ENCODE measurements at regions not wholly inside any gene's neighbourhood (a gene's known extent, or its start where the extent isn't known, plus 50 kb on each side); places are given as distances from the start of the nearest gene placed in this dataset.

GRCh38 chr1:98210563-98210962 is 289.7 kb upstream of the DPYD start:
- Histone ChIP-seq H3K9ac (ENCODE audit: low read length) (no peak overlapping the region), H3K4me1 (ENCODE audit: control insufficient read depth, insufficient read depth, low read length) (peaks cover 26% of the 10 kb centered on the region), H3K4me3 (ENCODE audit: low read depth, low read length) (no peak overlapping the region), H3K36me3 (ENCODE audit: control insufficient read depth, insufficient read depth, low read length) (no peaks in the 10 kb centered on the region), H3K27ac (ENCODE audit: low read depth, low read length) (no peak overlapping the region; the same call in 1 of the 2 replicates), H3K9me3 (ENCODE audit: control insufficient read depth, insufficient read depth, low read depth, low read length) (no peaks in the 10 kb centered on the region; the same call in 1 of the 2 replicates), H3K27me3 (ENCODE audit: control insufficient read depth, insufficient read depth, low read length) (peaks cover 18% of the 10 kb centered on the region)

DNA sequence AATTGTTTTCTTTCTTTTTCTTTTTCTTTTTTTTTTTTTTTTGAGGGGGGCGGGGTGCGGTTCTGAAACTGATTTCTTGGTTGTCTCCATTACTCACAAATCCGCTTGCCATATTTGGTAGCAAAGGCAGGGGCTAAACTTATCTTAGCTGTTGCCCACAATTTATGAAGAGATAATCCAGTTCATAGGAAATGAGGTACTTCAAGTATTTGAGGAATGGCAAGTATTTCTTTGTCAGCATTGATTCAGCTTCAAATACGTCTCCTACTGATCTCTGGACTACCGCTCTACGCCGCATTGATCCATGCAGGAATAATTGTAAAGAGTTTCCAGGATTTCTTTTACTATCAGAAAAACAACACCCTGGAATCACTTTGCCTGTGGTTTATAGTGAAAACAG is 289.2 kb upstream of the DPYD start:
- Histone ChIP-seq H3K27ac (ENCODE audit: low read depth, low read length) (no peak overlapping the region; the same call in 1 of the 2 replicates), H3K4me3 (ENCODE audit: low read depth, low read length) (no peak overlapping the region), H3K36me3 (ENCODE audit: control insufficient read depth, insufficient read depth, low read length) (no peaks in the 10 kb centered on the region), H3K9me3 (ENCODE audit: control insufficient read depth, insufficient read depth, low read depth, low read length) (no peaks in the 10 kb centered on the region; the same call in 1 of the 2 replicates), H3K4me1 (ENCODE audit: control insufficient read depth, insufficient read depth, low read length) (peaks cover 29% of the 10 kb centered on the region), H3K27me3 (ENCODE audit: control insufficient read depth, insufficient read depth, low read length) (peaks cover 18% of the 10 kb centered on the region), H3K9ac (ENCODE audit: low read length) (no peak overlapping the region)

DNA sequence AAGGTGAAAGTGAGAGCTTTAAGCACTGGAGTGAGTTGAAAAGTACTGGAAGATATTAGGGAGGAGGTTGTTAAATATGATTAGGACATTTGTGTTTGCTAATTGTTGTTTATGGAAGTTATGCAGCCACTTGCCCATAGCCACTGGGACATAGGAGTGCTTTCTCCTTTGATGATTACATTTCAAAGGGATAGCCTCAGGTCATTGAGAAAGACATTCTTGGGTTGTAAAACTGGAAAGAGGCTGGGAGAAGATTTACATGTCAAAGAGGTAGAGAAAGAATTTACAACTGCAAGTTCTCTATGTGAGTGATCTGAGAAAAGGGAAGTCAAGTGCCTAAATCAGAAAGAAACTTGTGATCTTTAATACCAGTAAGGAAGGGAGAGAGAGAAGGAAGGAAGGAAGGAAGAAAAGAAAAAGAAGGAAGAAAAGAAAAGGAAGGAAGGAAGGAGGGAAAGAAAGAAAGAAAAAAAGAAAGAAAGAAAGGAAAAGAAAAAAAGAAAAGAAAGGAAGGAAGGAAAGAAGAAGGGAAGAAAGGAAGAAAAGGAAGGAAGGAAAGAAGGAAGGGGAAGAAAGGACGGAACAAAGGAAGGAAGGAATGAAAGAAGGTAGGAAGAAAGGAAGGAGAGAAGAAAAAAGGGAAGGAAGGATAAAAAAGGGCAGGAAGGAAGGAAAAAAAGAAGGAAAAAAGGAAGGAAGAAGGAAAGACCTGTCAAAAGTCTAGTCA is 284.6 kb upstream of the DPYD start:
- Histone ChIP-seq H3K4me3 (ENCODE audit: low read depth, low read length) (peak overlapping the region; percentile 32; the same call in 1 of the 2 replicates), H3K27me3 (ENCODE audit: control insufficient read depth, insufficient read depth, low read length) (peaks cover 57% of the 10 kb centered on the region), H3K4me1 (ENCODE audit: control insufficient read depth, insufficient read depth, low read length) (peaks cover 36% of the 10 kb centered on the region), H3K9me3 (ENCODE audit: control insufficient read depth, insufficient read depth, low read depth, low read length) (no peaks in the 10 kb centered on the region), H3K27ac (ENCODE audit: low read depth, low read length) (peak overlapping the region; percentile 36; the same call in 1 of the 2 replicates), H3K9ac (ENCODE audit: low read length) (peak overlapping the region; percentile 29), H3K36me3 (ENCODE audit: control insufficient read depth, insufficient read depth, low read length) (no peaks in the 10 kb centered on the region)

DNA sequence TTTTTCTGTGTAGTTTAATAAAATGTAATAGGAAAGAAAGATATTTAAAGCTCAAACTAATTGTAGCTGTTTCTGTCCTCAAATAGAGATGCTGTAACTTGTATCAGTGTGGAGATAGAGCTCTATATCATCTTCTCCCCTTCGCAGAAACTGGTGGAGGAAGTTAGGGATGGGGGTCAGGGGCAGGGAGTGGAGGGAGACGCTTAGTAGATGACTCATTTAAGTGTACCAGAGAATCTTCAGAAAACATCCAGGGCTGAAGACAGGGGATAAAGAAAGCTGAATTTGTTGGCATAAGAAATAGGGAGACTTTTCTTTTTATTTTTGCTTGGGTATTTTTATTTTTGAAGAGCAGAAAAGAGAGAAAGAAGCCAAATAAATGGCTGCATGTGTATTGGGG is 282.6 kb upstream of the DPYD start:
- Histone ChIP-seq H3K27ac (ENCODE audit: low read depth, low read length) (no peak overlapping the region; the same call in 1 of the 2 replicates), H3K4me1 (ENCODE audit: control insufficient read depth, insufficient read depth, low read length) (peaks cover 28% of the 10 kb centered on the region), H3K4me3 (ENCODE audit: low read depth, low read length) (no peak overlapping the region), H3K9ac (ENCODE audit: low read length) (no peak overlapping the region), H3K27me3 (ENCODE audit: control insufficient read depth, insufficient read depth, low read length) (peaks cover 57% of the 10 kb centered on the region), H3K9me3 (ENCODE audit: control insufficient read depth, insufficient read depth, low read depth, low read length) (no peaks in the 10 kb centered on the region), H3K36me3 (ENCODE audit: control insufficient read depth, insufficient read depth, low read length) (no peaks in the 10 kb centered on the region)

DNA sequence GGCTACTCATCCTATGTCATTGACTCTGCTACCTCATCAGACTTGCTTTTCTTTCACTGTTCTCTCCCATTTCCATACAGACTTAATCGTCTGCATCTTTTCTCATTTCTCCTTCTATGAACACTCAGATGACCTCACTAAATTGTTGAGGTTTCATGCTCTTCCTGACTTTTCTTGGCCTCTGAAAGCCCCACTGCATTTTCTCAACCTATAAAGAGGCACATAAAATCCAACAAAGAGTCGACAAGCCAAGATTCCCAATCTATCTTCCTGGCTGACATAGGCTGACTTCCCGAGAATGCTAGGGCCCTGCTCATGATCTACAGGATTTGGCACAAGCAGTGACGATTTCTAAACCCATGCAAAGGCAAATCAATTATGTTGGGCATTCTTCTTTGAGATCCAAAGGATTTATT is 280.8 kb upstream of the DPYD start:
- H3K4me3 ChIP-seq (ENCODE audit: low read depth, low read length), result no peak overlapping the region
- no peak overlapping the region for H3K9ac ChIP-seq (ENCODE audit: low read length)
- H3K36me3 ChIP-seq (ENCODE audit: control insufficient read depth, insufficient read depth, low read length), result no peaks in the 10 kb centered on the region
- H3K27ac ChIP-seq (ENCODE audit: low read depth, low read length), result no peak overlapping the region
- peaks cover 49% of the 10 kb centered on the region for H3K27me3 ChIP-seq (ENCODE audit: control insufficient read depth, insufficient read depth, low read length)
- H3K4me1 ChIP-seq (ENCODE audit: control insufficient read depth, insufficient read depth, low read length), result peaks cover 25% of the 10 kb centered on the region
- no peaks in the 10 kb centered on the region for H3K9me3 ChIP-seq (ENCODE audit: control insufficient read depth, insufficient read depth, low read depth, low read length)

- no peak overlapping the region for H3K27ac ChIP-seq (ENCODE audit: low read depth, low read length)
- no peaks in the 10 kb centered on the region for H3K4me1 ChIP-seq (ENCODE audit: control insufficient read depth, insufficient read depth, low read length)
These were observed 276.5 kb upstream of the DPYD start for GRCh38 chr1:98197356-98197755.

DNA sequence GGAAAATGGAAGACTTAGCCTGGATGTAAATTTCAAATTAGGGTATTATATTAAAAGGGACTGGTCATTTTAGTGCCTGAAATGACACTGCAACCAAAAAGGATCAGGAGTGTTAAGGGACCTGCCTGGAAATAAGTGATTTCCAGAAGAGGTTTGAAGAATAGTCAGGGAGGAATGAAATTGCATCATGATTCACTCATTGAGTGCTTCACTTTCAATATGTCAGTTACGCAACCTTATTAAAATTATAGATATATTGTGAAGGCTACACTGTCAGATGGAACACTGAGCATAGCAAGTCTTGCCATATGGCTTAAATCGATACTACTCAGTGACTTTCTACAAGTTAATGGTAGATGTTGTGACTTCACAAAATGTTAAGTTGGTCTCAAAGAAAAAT is 275.2 kb upstream of the DPYD start:
- Histone ChIP-seq H3K36me3 (ENCODE audit: control insufficient read depth, insufficient read depth, low read length) (no peaks in the 10 kb centered on the region), H3K9ac (ENCODE audit: low read length) (no peak overlapping the region), H3K4me1 (ENCODE audit: control insufficient read depth, insufficient read depth, low read length) (no peaks in the 10 kb centered on the region), H3K4me3 (ENCODE audit: low read depth, low read length) (no peak overlapping the region), H3K27ac (ENCODE audit: low read depth, low read length) (no peak overlapping the region), H3K27me3 (ENCODE audit: control insufficient read depth, insufficient read depth, low read length) (peaks cover 2% of the 10 kb centered on the region), H3K9me3 (ENCODE audit: control insufficient read depth, insufficient read depth, low read depth, low read length) (no peaks in the 10 kb centered on the region)

More at GRCh38 chr1:98197356-98197755, 276.5 kb upstream of the DPYD start:
- no peak overlapping the region for H3K4me3 ChIP-seq (ENCODE audit: low read depth, low read length)
- no peaks in the 10 kb centered on the region for H3K36me3 ChIP-seq (ENCODE audit: control insufficient read depth, insufficient read depth, low read length)
- H3K9me3 ChIP-seq (ENCODE audit: control insufficient read depth, insufficient read depth, low read depth, low read length), result no peaks in the 10 kb centered on the region
- H3K9ac ChIP-seq (ENCODE audit: low read length), result no peak overlapping the region
- H3K27me3 ChIP-seq (ENCODE audit: control insufficient read depth, insufficient read depth, low read length), result peaks cover 16% of the 10 kb centered on the region

GRCh38 chr1:98188774-98189173 is 267.9 kb upstream of the DPYD start:
- no peaks in the 10 kb centered on the region for H3K27me3 ChIP-seq (ENCODE audit: control insufficient read depth, insufficient read depth, low read length)
- no peak overlapping the region for H3K4me3 ChIP-seq (ENCODE audit: low read depth, low read length)
- no peak overlapping the region for H3K27ac ChIP-seq (ENCODE audit: low read depth, low read length)
- no peaks in the 10 kb centered on the region for H3K4me1 ChIP-seq (ENCODE audit: control insufficient read depth, insufficient read depth, low read length)
- H3K36me3 ChIP-seq (ENCODE audit: control insufficient read depth, insufficient read depth, low read length), result no peaks in the 10 kb centered on the region
- H3K9me3 ChIP-seq (ENCODE audit: control insufficient read depth, insufficient read depth, low read depth, low read length), result no peaks in the 10 kb centered on the region
- no peak overlapping the region for H3K9ac ChIP-seq (ENCODE audit: low read length)

GRCh38 chr1:98184856-98185255 is 264.0 kb upstream of the DPYD start:
- H3K4me1 ChIP-seq (ENCODE audit: control insufficient read depth, insufficient read depth, low read length), result no peaks in the 10 kb centered on the region
- no peak overlapping the region for H3K4me3 ChIP-seq (ENCODE audit: low read depth, low read length)
- no peaks in the 10 kb centered on the region for H3K27me3 ChIP-seq (ENCODE audit: control insufficient read depth, insufficient read depth, low read length)
- no peaks in the 10 kb centered on the region for H3K36me3 ChIP-seq (ENCODE audit: control insufficient read depth, insufficient read depth, low read length)
- H3K9ac ChIP-seq (ENCODE audit: low read length), result no peak overlapping the region
- no peak overlapping the region for H3K27ac ChIP-seq (ENCODE audit: low read depth, low read length)
- H3K9me3 ChIP-seq (ENCODE audit: control insufficient read depth, insufficient read depth, low read depth, low read length), result no peaks in the 10 kb centered on the region

GRCh38 chr1:98181036-98181764 is 260.4 kb upstream of the DPYD start:
- Histone ChIP-seq H3K36me3 (ENCODE audit: control insufficient read depth, insufficient read depth, low read length) (no peaks in the 10 kb centered on the region), H3K27ac (ENCODE audit: low read depth, low read length) (no peak overlapping the region), H3K9ac (ENCODE audit: low read length) (no peak overlapping the region), H3K4me3 (ENCODE audit: low read depth, low read length) (no peak overlapping the region), H3K27me3 (ENCODE audit: control insufficient read depth, insufficient read depth, low read length) (no peaks in the 10 kb centered on the region), H3K9me3 (ENCODE audit: control insufficient read depth, insufficient read depth, low read depth, low read length) (no peaks in the 10 kb centered on the region), H3K4me1 (ENCODE audit: control insufficient read depth, insufficient read depth, low read length) (no peaks in the 10 kb centered on the region)

GRCh38 chr1:98179151-98179773 is 258.4 kb upstream of the DPYD start:
- Histone ChIP-seq H3K4me3 (ENCODE audit: low read depth, low read length) (no peak overlapping the region), H3K36me3 (ENCODE audit: control insufficient read depth, insufficient read depth, low read length) (no peaks in the 10 kb centered on the region), H3K27me3 (ENCODE audit: control insufficient read depth, insufficient read depth, low read length) (no peaks in the 10 kb centered on the region), H3K4me1 (ENCODE audit: control insufficient read depth, insufficient read depth, low read length) (no peaks in the 10 kb centered on the region), H3K27ac (ENCODE audit: low read depth, low read length) (no peak overlapping the region), H3K9ac (ENCODE audit: low read length) (no peak overlapping the region), H3K9me3 (ENCODE audit: control insufficient read depth, insufficient read depth, low read depth, low read length) (no peaks in the 10 kb centered on the region)
